GM12878 (cell line): ENCODE measurements at regions not wholly inside any gene's neighbourhood (a gene's known extent, or its start where the extent isn't known, plus 50 kb on each side); places are given as distances from the start of the nearest gene placed in this dataset.

Source experiments
- ATF2 ChIP-seq: IDR thresholded peaks from 2 replicates; pipeline ENCODE4 v1.6.1; 2012; ENCODE audit warnings: low read length, inconsistent platforms
- CUX1 ChIP-seq: IDR thresholded peaks from 2 replicates; pipeline ENCODE4 v1.6.1; 2012; ENCODE audit warnings: improper control_type of control experiment, low read depth, low read length; ENCODE audit not compliant: insufficient replicate concordance
- EGR1 ChIP-seq, 2 experiments: IDR thresholded peaks; 1 replicate in 1 of 2; 2 replicates in 1 of 2; pipeline ENCODE4 v1.6.1; 2011 to 2012; ENCODE audit warnings: low read depth in 2 of 2, low read length in 2 of 2, borderline replicate concordance in 1 of 2, mild to moderate bottlenecking in 1 of 2, moderate library complexity in 1 of 2
- EZH2 ChIP-seq: IDR thresholded peaks from 2 replicates; pipeline ENCODE4 v1.6.1; 2012; ENCODE audit warnings: low read depth, mild to moderate bottlenecking, control low read depth, inconsistent platforms, low read length, borderline replicate concordance; ENCODE audit not compliant: control insufficient read depth
- JUNB ChIP-seq: IDR thresholded peaks from 2 replicates; pipeline ENCODE4 v1.6.1; 2016; ENCODE audit warnings: antibody characterized with exemption, mild to moderate bottlenecking
- RBBP5 ChIP-seq: fragments of 200-600 bp; sonication (generic); conservative IDR thresholded peaks from 2 replicates; pipeline ENCODE4 v1.6.1; 2016
- TCF12 ChIP-seq: IDR thresholded peaks from 2 replicates; pipeline ENCODE4 v1.6.1; 2011; ENCODE audit warnings: low read depth, mild to moderate bottlenecking, low read length
- TF ChIP-seq, protein P1 (sequence below), 3 experiments: IDR thresholded peaks in 2 of 3; conservative IDR thresholded peaks in 1 of 3; 2 replicates each; pipeline ENCODE4 v1.5.1; 2011; ENCODE audit warnings: low read depth in 3 of 3, low read length in 3 of 3, mild to moderate bottlenecking in 3 of 3, control low read depth in 2 of 3, moderate library complexity in 2 of 3, inconsistent platforms in 1 of 3, mixed read lengths in 1 of 3; ENCODE audit not compliant: control insufficient read depth in 2 of 3, insufficient read depth in 1 of 3; ENCODE audit errors: extremely low read depth in 1 of 3

GRCh38 chr10:64484811-64485330 lies 963.7 kb downstream of the REEP3 start:
- TF ChIP-seq, protein P1, sequence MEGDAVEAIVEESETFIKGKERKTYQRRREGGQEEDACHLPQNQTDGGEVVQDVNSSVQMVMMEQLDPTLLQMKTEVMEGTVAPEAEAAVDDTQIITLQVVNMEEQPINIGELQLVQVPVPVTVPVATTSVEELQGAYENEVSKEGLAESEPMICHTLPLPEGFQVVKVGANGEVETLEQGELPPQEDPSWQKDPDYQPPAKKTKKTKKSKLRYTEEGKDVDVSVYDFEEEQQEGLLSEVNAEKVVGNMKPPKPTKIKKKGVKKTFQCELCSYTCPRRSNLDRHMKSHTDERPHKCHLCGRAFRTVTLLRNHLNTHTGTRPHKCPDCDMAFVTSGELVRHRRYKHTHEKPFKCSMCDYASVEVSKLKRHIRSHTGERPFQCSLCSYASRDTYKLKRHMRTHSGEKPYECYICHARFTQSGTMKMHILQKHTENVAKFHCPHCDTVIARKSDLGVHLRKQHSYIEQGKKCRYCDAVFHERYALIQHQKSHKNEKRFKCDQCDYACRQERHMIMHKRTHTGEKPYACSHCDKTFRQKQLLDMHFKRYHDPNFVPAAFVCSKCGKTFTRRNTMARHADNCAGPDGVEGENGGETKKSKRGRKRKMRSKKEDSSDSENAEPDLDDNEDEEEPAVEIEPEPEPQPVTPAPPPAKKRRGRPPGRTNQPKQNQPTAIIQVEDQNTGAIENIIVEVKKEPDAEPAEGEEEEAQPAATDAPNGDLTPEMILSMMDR (IDR thresholded peaks at IDR 0.05 in 2 of 3, conservative IDR thresholded peaks at IDR 0.05 in 1 of 3; ENCODE audit: control insufficient read depth in 2 of 3, extremely low read depth in 1 of 3, insufficient read depth in 1 of 3, low read depth in 3 of 3, low read length in 3 of 3): no peak
- TF ChIP-seq ATF2: no peak
- TF ChIP-seq JUNB: no peak
- no peak for TF ChIP-seq TCF12
- TF ChIP-seq EZH2: no peak
- no peak for TF ChIP-seq CUX1
- TF ChIP-seq EGR1 (IDR thresholded peaks at IDR 0.05; ENCODE audit: borderline replicate concordance in 1 of 2, low read depth in 2 of 2, low read length in 2 of 2): no peak
- no peak for TF ChIP-seq RBBP5
